ENCODE measurements at regions not wholly inside any gene's neighbourhood (a gene's known extent, or its start where the extent isn't known, plus 50 kb on each side); places are given as distances from the start of the nearest gene placed in this dataset.
"Not testable (repeated sequence)": the region's sequence is repeated elsewhere in the genome, so short reads cannot be mapped to it uniquely, and the experiment has no call there.

- DNase-seq, result no peak
These were observed 62.7 kb upstream of the VIPR2 start for GRCh38 chr7:159207393-159207792.

- no peak for DNase-seq
These were observed 61.2 kb upstream of the VIPR2 start for GRCh38 chr7:159205833-159206232.

DNA sequence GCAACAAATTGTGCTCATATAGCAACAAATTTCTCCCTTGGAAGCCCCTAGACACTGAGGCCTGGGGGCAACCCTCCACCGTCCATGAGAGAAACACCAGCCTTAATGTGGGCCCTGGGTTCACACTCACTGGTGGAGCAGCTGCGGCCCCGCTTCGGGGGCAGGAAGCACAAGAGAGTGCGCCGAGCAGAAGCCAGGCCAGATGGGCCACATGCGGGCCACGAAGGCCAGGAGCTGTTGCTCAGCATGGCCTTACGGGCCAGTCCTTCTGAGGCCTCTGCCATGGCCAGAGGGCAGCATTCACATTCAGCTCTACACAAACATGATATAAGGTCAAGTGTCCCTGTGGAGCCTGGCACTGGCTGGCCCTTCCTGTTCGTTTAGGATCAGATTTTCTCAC, 60.0 kb upstream of the VIPR2 start:
- no peak for DNase-seq

DNA sequence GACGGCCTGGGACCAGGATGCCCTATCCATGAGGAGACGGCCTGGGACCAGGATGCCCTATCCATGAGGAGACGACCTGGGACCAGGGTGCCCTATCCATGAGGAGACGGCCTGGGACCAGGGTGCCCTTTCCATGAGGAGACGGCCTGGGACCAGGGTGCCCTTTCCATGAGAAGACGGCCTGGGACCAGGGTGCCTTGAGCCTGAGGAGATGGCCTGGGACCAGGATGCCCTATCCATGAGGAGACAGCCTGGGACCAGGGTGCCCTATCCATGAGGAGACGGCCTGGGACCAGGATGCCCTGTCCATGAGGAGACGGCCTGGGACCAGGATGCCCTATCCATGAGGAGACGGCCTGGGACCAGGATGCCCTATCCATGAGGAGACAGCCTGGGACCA, 58.6 kb upstream of the VIPR2 start:
- DNase-seq, result not testable (repeated sequence)

DNA sequence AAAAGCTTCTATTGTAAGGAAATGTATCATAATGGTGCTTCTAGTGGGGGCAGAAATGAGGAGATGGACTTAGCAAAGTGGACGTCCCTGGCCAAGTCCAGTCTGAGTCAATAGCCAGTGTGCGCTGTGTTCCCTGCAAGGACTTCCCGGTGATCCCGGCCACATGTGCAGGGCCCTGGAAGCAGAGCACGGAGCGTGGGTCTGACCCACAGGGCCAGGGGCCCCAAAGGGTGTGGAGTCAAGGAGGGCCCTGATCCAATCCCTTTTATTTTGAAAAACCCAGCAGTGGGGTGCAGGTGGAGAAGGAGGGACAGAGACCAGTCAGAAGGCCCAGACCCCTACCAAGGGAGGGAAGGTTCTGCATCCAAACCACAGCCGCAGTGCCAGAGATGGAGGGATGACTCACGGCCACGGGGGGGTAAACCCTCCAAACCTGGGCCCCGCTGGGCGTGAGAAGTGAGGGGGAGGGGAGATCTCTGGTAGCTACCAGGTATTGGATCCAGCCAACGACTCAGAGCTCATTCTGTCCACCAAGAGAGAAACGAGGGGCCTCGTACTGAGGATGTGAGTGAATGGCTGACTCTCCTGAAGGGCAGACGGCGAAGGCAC, 57.2 kb upstream of the VIPR2 start:
- no peak for DNase-seq

DNA sequence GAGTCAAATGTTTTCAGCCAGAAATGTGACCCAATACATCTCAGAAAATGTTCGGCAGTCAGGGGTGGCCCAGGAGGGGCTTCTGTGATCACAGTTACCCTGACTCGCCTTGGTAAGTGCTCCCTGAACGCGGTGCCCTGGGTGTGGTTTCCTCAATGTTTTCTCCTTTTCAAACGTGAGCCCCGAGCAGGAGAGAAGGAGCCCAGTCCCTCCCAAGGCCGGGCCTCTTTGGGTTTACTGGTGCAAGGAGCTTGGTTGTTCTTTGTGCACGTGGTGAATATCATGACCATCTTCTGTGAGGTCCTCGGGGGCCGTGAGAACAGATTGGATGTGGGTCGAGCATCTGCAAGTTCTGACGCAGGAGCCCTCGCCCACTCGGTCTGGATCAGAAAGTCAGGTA, 55.8 kb upstream of the VIPR2 start:
- DNase-seq, result no peak

DNA sequence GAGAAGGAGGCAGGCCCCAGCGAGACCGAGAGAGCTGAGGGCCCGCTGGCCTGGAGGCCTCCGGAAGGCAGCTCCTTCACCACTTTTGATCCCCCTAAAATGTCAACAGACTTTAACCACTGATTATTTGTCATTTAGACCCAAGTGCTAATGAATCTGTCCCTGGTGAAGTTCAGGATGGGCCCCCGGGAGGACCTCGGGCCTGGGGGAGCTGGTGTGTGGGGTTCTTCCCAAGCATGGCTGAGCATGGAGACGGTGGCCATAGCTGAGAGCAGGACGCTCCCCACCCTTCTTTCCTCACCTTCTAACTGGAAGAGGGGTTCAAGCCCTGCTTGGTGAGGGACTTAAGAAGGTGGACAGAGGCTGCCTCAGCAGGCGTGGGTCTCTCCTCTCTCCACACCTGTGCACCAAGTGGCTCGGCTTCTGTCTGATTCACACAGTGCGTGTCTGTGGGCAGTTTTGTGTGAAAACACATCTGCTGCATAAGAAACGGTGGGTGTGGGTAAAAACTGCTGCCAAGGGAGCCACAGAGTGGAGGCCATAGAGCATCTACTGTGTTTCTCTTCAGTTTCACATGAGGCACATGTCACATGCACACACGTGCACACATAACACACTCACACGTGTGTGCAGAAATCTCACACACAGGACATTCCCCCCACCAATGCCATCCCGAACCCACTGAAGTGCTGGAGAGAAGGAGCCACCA, 53.5 kb upstream of the VIPR2 start:
- peak; percentile 30 for DNase-seq

GRCh38 chr7:159197066-159197975, 52.7 kb upstream of the VIPR2 start:
- DNase-seq, result peak; percentile 54

DNA sequence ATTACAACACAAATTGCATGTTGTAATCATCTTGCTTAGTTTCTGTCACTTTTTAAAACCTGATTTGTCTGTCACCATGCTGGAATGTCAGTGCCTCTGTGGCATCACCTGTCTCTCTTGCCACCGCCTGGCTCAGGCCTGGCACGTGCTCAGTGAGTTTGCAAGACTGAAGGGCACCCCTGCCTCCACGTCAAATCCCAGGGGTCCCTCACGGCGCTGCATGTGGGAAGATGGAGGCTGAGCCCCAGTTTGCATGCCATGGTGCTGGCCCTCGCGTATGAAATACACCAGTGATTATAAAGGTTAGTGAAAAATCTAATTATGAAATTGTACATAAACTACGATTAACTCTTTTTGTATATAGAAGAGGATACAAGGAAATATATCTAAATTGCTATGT, 51.9 kb upstream of the VIPR2 start:
- no peak for DNase-seq

DNA sequence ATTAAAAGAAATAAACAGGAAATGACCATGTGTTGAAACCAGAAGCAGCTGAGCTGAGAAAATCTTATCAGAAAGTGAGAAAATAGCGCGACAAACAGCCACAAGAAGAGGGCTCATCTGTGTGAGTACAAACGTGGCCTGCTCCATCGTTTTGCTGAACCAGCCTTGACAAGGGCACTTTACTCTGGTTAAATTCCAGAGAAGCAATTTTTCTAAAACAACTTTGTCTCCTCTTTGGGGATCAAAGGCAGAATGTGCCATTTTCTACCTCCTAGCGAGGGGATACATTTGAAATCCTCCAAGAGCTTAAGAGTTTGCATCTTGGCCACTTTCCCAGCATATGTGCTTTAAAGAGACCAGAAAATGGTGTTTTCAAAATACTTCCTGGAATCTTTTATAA, 51.3 kb upstream of the VIPR2 start:
- DNase-seq, result peak; percentile 54

Measured in CD4-positive, alpha-beta T cell treated with Interleukin-10 for 1 hour (primary cell).